ENCODE measurements at regions not wholly inside any gene's neighbourhood (a gene's known extent, or its start where the extent isn't known, plus 50 kb on each side); places are given as distances from the start of the nearest gene placed in this dataset.

GRCh38 chr1:199405634-199406196, 621.8 kb upstream of the NR5A2 start:
- H3K36me3 Mint-ChIP-seq (ENCODE audit: insufficient read depth) = no peaks in the 10 kb centered on the region
- no peak overlapping the region for H3K4me3 Mint-ChIP-seq (ENCODE audit: low read depth)
- TF ChIP-seq CTCF (IDR thresholded peaks at IDR 0.05; ENCODE audit: unreplicated experiment) = no peak
- no peaks in the 10 kb centered on the region for H3K9me3 Mint-ChIP-seq (ENCODE audit: low read depth)
- H3K27ac Mint-ChIP-seq = no peak overlapping the region
- DNase-seq (ENCODE audit: low spot score, unreplicated experiment) = no peak
- no peaks in the 10 kb centered on the region for H3K4me1 Mint-ChIP-seq (ENCODE audit: low read depth)
- H3K27me3 Mint-ChIP-seq = no peaks in the 10 kb centered on the region

GRCh38 chr1:199410462-199410861, 617.0 kb upstream of the NR5A2 start:
- no peaks in the 10 kb centered on the region for H3K4me1 Mint-ChIP-seq (ENCODE audit: low read depth)
- H3K9me3 Mint-ChIP-seq (ENCODE audit: low read depth) = no peaks in the 10 kb centered on the region
- no peak overlapping the region for H3K27ac Mint-ChIP-seq
- DNase-seq (ENCODE audit: low spot score, unreplicated experiment) = no peak
- H3K27me3 Mint-ChIP-seq = no peaks in the 10 kb centered on the region
- no peak for TF ChIP-seq CTCF (IDR thresholded peaks at IDR 0.05; ENCODE audit: unreplicated experiment)
- no peaks in the 10 kb centered on the region for H3K36me3 Mint-ChIP-seq (ENCODE audit: insufficient read depth)
- no peak overlapping the region for H3K4me3 Mint-ChIP-seq (ENCODE audit: low read depth)

GRCh38 chr1:199411506-199411905, 616.0 kb upstream of the NR5A2 start:
- Mint-ChIP-seq H3K27me3 (no peaks in the 10 kb centered on the region), H3K9me3 (ENCODE audit: low read depth) (peaks cover 3% of the 10 kb centered on the region), H3K4me3 (ENCODE audit: low read depth) (no peak overlapping the region), H3K27ac (no peak overlapping the region), H3K4me1 (ENCODE audit: low read depth) (no peaks in the 10 kb centered on the region), H3K36me3 (ENCODE audit: insufficient read depth) (peaks cover 1% of the 10 kb centered on the region)
- no peak for TF ChIP-seq CTCF (IDR thresholded peaks at IDR 0.05; ENCODE audit: unreplicated experiment)
- DNase-seq (ENCODE audit: low spot score, unreplicated experiment) = no peak

- Mint-ChIP-seq H3K27ac (no peak overlapping the region), H3K36me3 (ENCODE audit: insufficient read depth) (no peaks in the 10 kb centered on the region), H3K4me1 (ENCODE audit: low read depth) (no peaks in the 10 kb centered on the region), H3K4me3 (ENCODE audit: low read depth) (no peak overlapping the region), H3K9me3 (ENCODE audit: low read depth) (peaks cover 15% of the 10 kb centered on the region), H3K27me3 (no peaks in the 10 kb centered on the region)
- DNase-seq (ENCODE audit: low spot score, unreplicated experiment) = no peak
- TF ChIP-seq CTCF (IDR thresholded peaks at IDR 0.05; ENCODE audit: unreplicated experiment) = no peak
These were observed 605.3 kb upstream of the NR5A2 start for GRCh38 chr1:199422206-199422605.

- Mint-ChIP-seq H3K36me3 (ENCODE audit: insufficient read depth) (peaks cover 16% of the 10 kb centered on the region), H3K9me3 (ENCODE audit: low read depth) (peaks cover 58% of the 10 kb centered on the region), H3K4me3 (ENCODE audit: low read depth) (no peak overlapping the region), H3K27ac (peak overlapping the region; percentile 92), H3K4me1 (ENCODE audit: low read depth) (peaks cover 29% of the 10 kb centered on the region), H3K27me3 (no peaks in the 10 kb centered on the region)
- DNase-seq (ENCODE audit: low spot score, unreplicated experiment) = no peak
- no peak for TF ChIP-seq CTCF (IDR thresholded peaks at IDR 0.05; ENCODE audit: unreplicated experiment)
These were observed 579.6 kb upstream of the NR5A2 start for GRCh38 chr1:199447906-199448305.
